ENCODE measurements at regions not wholly inside any gene's neighbourhood (a gene's known extent, or its start where the extent isn't known, plus 50 kb on each side); places are given as distances from the start of the nearest gene placed in this dataset.

DNA sequence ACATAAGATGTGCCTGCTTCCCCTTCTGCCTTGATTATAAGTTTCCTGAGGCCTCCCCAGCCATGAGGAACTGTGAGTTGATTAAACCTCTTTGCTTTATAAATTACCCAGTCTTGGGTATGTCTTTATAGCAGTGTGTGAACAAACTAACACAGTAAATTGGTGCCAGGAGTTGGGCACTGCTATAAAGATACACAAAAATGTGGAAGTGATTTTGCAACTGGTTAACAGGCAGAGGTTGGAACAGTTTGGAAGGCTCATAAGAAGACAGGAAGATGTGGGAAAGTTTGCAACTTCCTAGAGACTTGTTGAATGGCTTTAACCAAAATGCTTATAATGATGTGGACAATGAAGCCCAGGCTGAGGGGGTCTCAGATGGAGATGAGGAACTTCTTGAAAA lies 264.1 kb downstream of the DACT1 start:
- CTCF ChIA-PET, result no interaction called here
- BruUV-seq (replicated peaks), result no TSS peak

More for the DNA sequence above, 264.1 kb downstream of the DACT1 start:
- H3K79me2 ChIP-seq (ENCODE audit: insufficient read depth, low read length), result no peaks in the 10 kb centered on the region
- no peak overlapping the region for H3K9ac ChIP-seq (ENCODE audit: low read length)
- no peaks in the 10 kb centered on the region for H3K27me3 ChIP-seq (ENCODE audit: insufficient read depth, low read length)
- ATAC-seq, result no peak
- no peak overlapping the region for H3K27ac ChIP-seq (ENCODE audit: low read depth, low read length)
- TF ChIP-seq YY1 (IDR thresholded peaks at IDR 0.05; ENCODE audit: extremely low read depth, insufficient replicate concordance, low read depth, low read length), result no peak
- TF ChIP-seq ZFX (IDR thresholded peaks at IDR 0.05), result no peak
- TF ChIP-seq TCF7L2 (IDR thresholded peaks at IDR 0.05; ENCODE audit: borderline replicate concordance, extremely low read depth, insufficient read depth, insufficient read length), result no peak
- TF ChIP-seq, protein P1, sequence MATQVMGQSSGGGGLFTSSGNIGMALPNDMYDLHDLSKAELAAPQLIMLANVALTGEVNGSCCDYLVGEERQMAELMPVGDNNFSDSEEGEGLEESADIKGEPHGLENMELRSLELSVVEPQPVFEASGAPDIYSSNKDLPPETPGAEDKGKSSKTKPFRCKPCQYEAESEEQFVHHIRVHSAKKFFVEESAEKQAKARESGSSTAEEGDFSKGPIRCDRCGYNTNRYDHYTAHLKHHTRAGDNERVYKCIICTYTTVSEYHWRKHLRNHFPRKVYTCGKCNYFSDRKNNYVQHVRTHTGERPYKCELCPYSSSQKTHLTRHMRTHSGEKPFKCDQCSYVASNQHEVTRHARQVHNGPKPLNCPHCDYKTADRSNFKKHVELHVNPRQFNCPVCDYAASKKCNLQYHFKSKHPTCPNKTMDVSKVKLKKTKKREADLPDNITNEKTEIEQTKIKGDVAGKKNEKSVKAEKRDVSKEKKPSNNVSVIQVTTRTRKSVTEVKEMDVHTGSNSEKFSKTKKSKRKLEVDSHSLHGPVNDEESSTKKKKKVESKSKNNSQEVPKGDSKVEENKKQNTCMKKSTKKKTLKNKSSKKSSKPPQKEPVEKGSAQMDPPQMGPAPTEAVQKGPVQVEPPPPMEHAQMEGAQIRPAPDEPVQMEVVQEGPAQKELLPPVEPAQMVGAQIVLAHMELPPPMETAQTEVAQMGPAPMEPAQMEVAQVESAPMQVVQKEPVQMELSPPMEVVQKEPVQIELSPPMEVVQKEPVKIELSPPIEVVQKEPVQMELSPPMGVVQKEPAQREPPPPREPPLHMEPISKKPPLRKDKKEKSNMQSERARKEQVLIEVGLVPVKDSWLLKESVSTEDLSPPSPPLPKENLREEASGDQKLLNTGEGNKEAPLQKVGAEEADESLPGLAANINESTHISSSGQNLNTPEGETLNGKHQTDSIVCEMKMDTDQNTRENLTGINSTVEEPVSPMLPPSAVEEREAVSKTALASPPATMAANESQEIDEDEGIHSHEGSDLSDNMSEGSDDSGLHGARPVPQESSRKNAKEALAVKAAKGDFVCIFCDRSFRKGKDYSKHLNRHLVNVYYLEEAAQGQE (IDR thresholded peaks at IDR 0.05; ENCODE audit: low read depth), result no peak
- TF ChIP-seq POLR2AphosphoS5 (IDR thresholded peaks at IDR 0.05; ENCODE audit: low read depth, low read length), result no peak
- TF ChIP-seq EZH2 (IDR thresholded peaks at IDR 0.05), result no peak
- no peak for TF ChIP-seq CEBPB (IDR thresholded peaks at IDR 0.05; ENCODE audit: low read depth)
- TF ChIP-seq ELF1 (IDR thresholded peaks at IDR 0.05; ENCODE audit: borderline replicate concordance, low read depth), result no peak
- no peak for TF ChIP-seq SRF (IDR thresholded peaks at IDR 0.05; ENCODE audit: low read depth)
- TF ChIP-seq SIN3A (IDR thresholded peaks at IDR 0.05; ENCODE audit: low read depth), result no peak
- no peak for TF ChIP-seq EGR1 (IDR thresholded peaks at IDR 0.05; ENCODE audit: low read depth)
- TF ChIP-seq FOSL1 (IDR thresholded peaks at IDR 0.05; ENCODE audit: low read depth), result no peak
- TF ChIP-seq SP1 (IDR thresholded peaks at IDR 0.05; ENCODE audit: low read depth), result no peak
- TF ChIP-seq CBX3 (IDR thresholded peaks at IDR 0.05; ENCODE audit: low read depth), result no peak
- no peak for TF ChIP-seq RAD21 (IDR thresholded peaks at IDR 0.05; ENCODE audit: low read depth)
- TF ChIP-seq ZNF274 (IDR thresholded peaks at IDR 0.05; ENCODE audit: low read depth, low read length), result no peak
- TF ChIP-seq, protein P2, sequence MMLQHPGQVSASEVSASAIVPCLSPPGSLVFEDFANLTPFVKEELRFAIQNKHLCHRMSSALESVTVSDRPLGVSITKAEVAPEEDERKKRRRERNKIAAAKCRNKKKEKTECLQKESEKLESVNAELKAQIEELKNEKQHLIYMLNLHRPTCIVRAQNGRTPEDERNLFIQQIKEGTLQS (IDR thresholded peaks at IDR 0.05), result no peak
- TF ChIP-seq EZH2phosphoT487 (IDR thresholded peaks at IDR 0.05; ENCODE audit: borderline replicate concordance), result no peak
- TF ChIP-seq, protein P3, sequence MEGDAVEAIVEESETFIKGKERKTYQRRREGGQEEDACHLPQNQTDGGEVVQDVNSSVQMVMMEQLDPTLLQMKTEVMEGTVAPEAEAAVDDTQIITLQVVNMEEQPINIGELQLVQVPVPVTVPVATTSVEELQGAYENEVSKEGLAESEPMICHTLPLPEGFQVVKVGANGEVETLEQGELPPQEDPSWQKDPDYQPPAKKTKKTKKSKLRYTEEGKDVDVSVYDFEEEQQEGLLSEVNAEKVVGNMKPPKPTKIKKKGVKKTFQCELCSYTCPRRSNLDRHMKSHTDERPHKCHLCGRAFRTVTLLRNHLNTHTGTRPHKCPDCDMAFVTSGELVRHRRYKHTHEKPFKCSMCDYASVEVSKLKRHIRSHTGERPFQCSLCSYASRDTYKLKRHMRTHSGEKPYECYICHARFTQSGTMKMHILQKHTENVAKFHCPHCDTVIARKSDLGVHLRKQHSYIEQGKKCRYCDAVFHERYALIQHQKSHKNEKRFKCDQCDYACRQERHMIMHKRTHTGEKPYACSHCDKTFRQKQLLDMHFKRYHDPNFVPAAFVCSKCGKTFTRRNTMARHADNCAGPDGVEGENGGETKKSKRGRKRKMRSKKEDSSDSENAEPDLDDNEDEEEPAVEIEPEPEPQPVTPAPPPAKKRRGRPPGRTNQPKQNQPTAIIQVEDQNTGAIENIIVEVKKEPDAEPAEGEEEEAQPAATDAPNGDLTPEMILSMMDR (IDR thresholded peaks at IDR 0.05 in 2 of 3, conservative IDR thresholded peaks at IDR 0.05 in 1 of 3; ENCODE audit: borderline replicate concordance in 1 of 3, insufficient read depth in 1 of 3, low read depth in 2 of 3, low read length in 2 of 3), result no peak
- TF ChIP-seq, protein P4, sequence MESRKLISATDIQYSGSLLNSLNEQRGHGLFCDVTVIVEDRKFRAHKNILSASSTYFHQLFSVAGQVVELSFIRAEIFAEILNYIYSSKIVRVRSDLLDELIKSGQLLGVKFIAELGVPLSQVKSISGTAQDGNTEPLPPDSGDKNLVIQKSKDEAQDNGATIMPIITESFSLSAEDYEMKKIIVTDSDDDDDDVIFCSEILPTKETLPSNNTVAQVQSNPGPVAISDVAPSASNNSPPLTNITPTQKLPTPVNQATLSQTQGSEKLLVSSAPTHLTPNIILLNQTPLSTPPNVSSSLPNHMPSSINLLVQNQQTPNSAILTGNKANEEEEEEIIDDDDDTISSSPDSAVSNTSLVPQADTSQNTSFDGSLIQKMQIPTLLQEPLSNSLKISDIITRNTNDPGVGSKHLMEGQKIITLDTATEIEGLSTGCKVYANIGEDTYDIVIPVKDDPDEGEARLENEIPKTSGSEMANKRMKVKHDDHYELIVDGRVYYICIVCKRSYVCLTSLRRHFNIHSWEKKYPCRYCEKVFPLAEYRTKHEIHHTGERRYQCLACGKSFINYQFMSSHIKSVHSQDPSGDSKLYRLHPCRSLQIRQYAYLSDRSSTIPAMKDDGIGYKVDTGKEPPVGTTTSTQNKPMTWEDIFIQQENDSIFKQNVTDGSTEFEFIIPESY (IDR thresholded peaks at IDR 0.05; ENCODE audit: extremely low read depth, insufficient replicate concordance, low read length), result no peak
- ChIA-PET RAD21 (ENCODE audit: low non-redundant PET in 1 of 2, low total read pairs in 2 of 2, uncharacterized antibody in 2 of 2, unreplicated experiment in 2 of 2) (no interaction called here), POLR2A (no interaction called here)
- intact Hi-C loops (cut with micrococcal nuclease), result no loop called here
- H3K4me1 ChIP-seq (ENCODE audit: control insufficient read depth in 1 of 2, insufficient read depth in 2 of 2, low read length in 2 of 2), result peaks cover 0 to 9% of the 10 kb centered on the region in 2 experiments; a peak in 2 of 4 replicates
- H3K36me3 ChIP-seq (ENCODE audit: control insufficient read depth in 1 of 2, insufficient read depth in 2 of 2, low read length in 2 of 2), result no peaks in the 10 kb centered on the region
- H3K9me3 ChIP-seq (ENCODE audit: control insufficient read depth in 1 of 2, insufficient read depth in 1 of 2, low read depth in 1 of 2, low read length in 2 of 2), result no peaks in the 10 kb centered on the region
- H2AFZ ChIP-seq (ENCODE audit: low read depth, low read length, poor library complexity, severe bottlenecking), result no peak overlapping the region
- no peak for DNase-seq (ENCODE audit: low read depth, low spot score)
- no peaks in the 10 kb centered on the region for H4K20me1 ChIP-seq (ENCODE audit: insufficient read depth)
- H3K4me3 ChIP-seq (replicated peaks in 1 of 2; ENCODE audit: low read depth in 1 of 2, low read length in 2 of 2), result no peak overlapping the region
- H3K9me2 ChIP-seq (ENCODE audit: insufficient read depth), result no peaks in the 10 kb centered on the region
- H3K4me2 ChIP-seq (ENCODE audit: low read length), result no peak overlapping the region
